Cardiac septum (tissue), 1 donor: ENCODE measurements at regions not wholly inside any gene's neighbourhood (a gene's known extent, or its start where the extent isn't known, plus 50 kb on each side); places are given as distances from the start of the nearest gene placed in this dataset.

ENCODE experiments used
- DNase-seq: peaks from one replicate; pipeline ENCODE4 v3.0.0-alpha.2; 2020; ENCODE audit warnings: low spot score
- intact Hi-C: fragments of 100-400 bp; cut with DNase I; formaldehyde crosslinking; loops from one replicate; pipeline ENCODE4 v1.14.0; 2022
- donor health status: DM: no; HTN: no; CAD: no.

DNA sequence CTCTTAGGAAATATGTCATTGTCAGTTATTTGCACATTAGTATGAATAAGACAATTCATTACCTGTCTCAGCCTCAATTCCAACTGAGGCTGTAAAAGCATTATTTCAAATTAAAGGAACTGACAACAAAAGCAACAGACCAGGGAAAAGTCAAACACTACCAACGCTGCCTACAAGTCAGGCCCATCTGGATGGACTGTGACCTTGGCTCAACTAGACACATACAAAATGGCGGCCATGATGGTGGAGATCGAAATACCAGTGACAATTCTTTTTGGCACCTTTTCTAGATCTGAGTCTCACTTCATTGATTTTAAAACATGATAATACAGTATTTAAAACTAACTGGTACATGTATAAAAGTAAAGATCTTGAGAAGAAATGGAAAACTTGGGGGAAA, 160.7 kb downstream of the DHX15 start:
- DNase-seq, result no peak
- intact Hi-C loops, result loop anchor here (5.0 kb wide), 1 partner anchor 1056 kb away; no protein-coding TSS in a partner anchor

DNA sequence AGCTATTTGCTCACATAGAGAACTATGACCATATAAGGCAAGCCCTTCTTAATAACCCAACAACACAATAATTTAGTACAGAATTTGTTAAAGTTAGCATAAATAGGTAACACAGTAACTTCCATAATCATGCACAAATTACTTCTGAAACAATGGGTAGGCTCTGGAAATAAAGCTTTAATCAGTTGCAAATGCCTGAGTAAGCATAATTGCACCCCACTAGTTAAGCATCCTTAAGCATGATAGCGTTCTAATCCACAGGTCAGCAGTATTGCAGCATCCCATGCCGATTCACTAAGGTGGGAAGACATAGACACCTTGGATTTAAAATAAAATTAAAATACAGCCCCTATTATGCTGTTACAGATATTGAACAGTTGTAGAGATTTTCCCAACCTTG, 161.7 kb downstream of the DHX15 start:
- DNase-seq, result no peak
- intact Hi-C loops, result loop anchor here (5.0 kb wide), 1 partner anchor 1055 kb away; no protein-coding TSS in a partner anchor

GRCh38 chr4:24419181-24420034, 164.9 kb downstream of the DHX15 start:
- peak; percentile 84 for DNase-seq
- intact Hi-C loops, result loop anchor here (5.0 to 10.0 kb wide), 4 partner anchors 172 to 1052 kb away; no protein-coding TSS in a partner anchor

DNA sequence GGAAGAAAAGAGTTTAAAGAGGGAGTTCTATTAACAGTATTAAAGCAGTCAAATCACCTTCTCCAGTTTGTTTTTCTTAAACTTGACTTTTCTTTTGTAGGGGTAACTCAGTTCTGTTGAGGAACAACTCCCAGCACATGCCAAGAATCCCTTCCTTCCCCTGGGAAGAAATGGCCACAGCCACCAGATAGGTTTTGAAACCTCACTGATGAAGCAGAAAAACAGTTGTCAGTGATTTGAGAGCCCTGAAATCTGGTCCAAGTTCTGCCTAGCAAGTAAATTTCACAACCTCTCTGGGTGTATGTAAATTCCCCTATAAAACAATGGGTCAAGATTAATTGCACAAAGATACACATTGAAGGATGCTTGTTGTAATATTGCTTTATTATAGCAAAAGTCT, 167.1 kb downstream of the DHX15 start:
- intact Hi-C loops, result loop anchor here (5.0 to 10.0 kb wide), 3 partner anchors 170 to 485 kb away; no protein-coding TSS in a partner anchor

GRCh38 chr4:24416293-24416692, 168.1 kb downstream of the DHX15 start:
- intact Hi-C loops, result loop anchor here (5.0 to 10.0 kb wide), 3 partner anchors 169 to 484 kb away; no protein-coding TSS in a partner anchor
- DNase-seq, result no peak

More for the DNA sequence above, 167.1 kb downstream of the DHX15 start:
- DNase-seq, result no peak

- DNase-seq, result no peak
- intact Hi-C loops, result loop anchor here (10.0 kb wide), 1 partner anchor 349 kb away; no protein-coding TSS in a partner anchor
Measured at GRCh38 chr4:24413311-24413784, 171.0 kb downstream of the DHX15 start.

DNA sequence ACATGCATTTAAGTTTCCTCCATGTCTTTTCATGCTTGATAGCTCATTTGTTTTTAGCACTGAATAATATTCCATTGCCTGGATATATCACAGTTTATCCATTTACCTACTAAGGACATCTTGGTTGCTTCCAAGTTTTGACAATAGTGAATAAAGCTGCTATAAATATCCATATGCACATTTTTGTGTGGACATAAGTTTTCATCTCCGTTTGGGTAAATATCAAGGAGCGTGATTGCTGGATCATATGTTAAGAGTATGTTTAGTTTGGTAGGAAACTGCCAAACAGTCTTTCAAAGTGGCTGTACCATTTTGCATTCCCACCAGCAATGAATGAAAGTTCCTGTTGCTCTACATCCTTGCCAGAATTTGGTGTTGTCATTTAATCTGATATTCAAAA, 172.5 kb downstream of the DHX15 start:
- intact Hi-C loops, result loop anchor here (10.0 kb wide), 1 partner anchor 347 kb away; no protein-coding TSS in a partner anchor
- no peak for DNase-seq

- intact Hi-C loops, result loop anchor here (10.0 kb wide), 1 partner anchor 346 kb away; no protein-coding TSS in a partner anchor
Measured at GRCh38 chr4:24411299-24411698, 173.1 kb downstream of the DHX15 start.

DNA sequence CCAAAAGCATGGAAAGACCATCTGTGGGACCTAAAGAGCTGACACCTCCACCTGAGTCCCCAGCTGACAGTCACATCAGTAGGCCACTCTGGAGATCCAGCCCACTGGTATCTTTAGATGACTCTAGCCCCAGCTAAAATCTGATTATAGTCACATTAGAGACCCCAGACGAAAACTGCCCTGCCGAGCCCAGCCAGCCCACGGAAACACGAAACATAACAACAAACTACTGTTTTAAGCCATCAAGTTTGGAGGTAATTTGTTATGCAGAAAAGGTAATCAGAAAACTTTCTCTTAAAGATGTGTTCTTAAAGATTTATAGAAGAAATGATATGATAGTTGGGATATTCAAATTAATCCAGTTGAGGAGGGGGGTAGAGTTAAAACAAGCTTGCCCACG, 175.7 kb downstream of the DHX15 start:
- no peak for DNase-seq
- intact Hi-C loops, result no loop called here

More at GRCh38 chr4:24411299-24411698, 173.1 kb downstream of the DHX15 start:
- DNase-seq, result no peak

- DNase-seq, result no peak
- intact Hi-C loops, result no loop called here
Measured at GRCh38 chr4:24405926-24406325, 178.4 kb downstream of the DHX15 start.

DNA sequence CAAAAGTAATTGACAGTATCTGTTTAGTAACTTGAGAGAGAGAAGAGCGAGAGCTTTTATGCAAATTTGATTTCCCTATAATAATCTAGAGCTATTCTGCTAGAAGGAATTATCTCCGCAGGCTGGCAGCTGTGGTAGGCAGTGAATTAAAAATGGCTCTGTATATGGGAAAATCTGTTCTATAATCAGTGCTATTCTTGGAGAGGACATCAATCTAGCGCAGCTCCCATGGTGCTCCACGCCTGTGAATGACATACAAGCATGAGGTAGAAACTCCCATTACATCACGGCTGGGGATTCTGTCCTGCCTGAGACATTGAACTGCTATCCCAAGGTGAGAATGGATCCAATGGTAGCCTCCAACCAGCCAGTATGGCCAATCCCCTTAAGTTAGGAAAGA, 179.0 kb downstream of the DHX15 start:
- intact Hi-C loops, result no loop called here
- DNase-seq, result no peak

DNA sequence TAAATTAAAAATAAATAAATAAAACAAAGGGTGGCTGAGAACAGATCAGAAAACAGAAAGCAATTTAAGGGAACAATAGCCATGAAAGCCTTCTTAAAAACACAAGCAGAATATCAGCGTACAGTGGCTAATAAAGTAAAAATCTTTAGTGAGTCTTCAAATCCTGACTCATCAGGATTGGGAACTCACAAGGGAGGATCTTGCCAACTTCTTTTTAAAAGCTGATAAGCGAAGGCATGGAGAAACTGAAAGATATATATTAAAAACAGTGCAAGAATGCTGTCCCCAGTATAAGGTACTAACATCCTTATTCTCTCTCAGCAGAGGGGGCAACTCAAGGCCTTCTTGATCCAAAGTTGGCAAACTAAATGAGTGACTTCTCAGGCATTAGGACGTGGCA, 180.1 kb downstream of the DHX15 start:
- no peak for DNase-seq
- intact Hi-C loops, result no loop called here

DNA sequence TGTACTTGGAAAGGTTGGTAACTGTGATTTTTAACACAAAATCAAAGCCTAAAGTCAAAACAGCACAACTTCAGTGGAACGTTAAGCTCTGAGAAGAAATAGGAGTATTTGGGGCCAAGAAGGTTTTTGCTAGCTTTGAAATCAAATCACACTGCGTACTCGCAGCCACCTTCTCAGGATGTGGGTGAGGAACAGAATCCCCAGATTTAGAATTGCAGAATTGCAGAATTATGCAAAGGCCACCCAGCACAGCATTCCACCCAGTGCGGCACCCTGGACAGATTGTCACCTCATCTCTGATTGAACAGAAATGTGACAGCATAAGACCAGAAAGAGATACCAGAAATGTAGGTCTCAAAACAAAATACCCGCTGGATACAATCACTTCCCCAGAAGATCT, 181.1 kb downstream of the DHX15 start:
- no peak for DNase-seq
- intact Hi-C loops, result no loop called here

DNA sequence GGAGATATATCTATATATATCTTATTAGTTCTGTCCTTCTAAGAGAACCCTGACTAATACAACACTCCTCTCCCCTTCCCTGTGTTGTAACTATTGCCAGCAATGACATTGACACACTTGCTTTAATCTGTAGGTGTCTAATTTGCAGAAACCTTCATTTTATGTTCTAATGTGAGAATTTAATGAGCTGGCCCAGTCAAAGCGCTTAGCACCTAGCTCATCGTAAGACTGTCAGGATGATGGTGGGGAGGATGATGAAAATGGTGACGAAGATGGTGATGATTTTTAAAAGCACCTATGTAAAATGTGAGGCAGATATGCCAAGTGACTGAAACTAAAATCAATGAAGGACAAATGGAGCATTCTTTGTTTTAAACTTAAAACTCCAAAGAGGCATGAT, 183.8 kb downstream of the DHX15 start:
- no peak for DNase-seq
- intact Hi-C loops, result no loop called here

- intact Hi-C loops, result no loop called here
- DNase-seq, result no peak
Measured at GRCh38 chr4:24396988-24397387, 187.4 kb downstream of the DHX15 start.

DNA sequence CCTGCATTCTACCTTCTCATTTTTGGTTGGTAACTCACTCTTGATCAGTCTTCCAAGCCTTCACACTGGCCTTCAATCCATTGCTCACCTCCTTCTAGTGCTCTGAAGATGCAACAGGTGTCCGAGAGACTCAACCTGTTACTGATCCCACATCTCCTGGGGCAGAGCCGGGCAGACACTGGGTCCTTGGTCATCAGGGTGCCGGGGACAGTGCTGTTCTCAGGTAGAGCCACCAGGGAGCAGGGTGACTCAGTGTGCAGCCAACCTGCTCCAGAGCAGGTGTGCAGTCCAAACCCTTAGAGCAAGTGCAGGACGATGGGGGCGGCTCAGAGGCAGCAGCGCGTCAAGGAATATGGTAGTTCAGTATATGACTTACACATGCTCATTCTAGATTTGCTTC, 188.4 kb downstream of the DHX15 start:
- no peak for DNase-seq
- intact Hi-C loops, result no loop called here

DNA sequence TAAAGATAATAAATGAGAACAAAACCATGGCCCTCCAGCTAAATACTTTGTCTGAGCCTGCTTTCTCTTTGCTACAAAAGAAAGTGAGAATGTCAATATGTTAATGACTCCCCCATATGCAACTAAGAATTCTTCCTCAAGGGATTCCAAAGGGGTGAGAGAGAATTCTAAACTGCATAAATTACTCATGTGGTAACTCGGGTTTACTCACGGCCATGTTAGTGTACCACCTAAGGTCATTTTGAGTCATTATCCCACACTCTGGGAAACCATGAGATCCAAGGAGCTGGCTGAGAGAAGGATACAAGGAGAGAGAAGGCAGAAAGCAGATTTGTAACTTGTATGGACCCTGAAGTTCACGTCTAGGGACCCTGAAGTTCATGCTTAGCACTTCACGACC, 190.3 kb downstream of the DHX15 start:
- intact Hi-C loops, result no loop called here
- no peak for DNase-seq

DNA sequence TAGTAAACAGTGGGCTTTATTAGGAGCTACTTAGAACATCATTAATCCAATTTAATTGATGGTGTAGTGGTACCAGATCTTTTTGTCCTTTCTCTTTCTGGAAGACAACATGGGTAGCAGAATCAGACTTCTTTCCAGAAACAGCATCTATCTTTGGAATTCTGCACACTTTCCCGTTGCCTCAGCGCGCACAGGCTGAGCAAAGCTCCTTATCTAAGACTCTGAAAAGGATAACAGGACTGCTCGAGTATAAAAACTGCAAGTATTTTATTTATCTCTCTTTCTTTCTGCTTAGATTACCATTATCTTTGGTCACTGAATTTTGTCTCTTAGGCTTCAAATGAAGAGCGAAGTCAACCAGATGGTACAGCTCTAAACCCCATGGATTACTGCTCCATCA, 191.7 kb downstream of the DHX15 start:
- intact Hi-C loops, result no loop called here
- no peak for DNase-seq

DNA sequence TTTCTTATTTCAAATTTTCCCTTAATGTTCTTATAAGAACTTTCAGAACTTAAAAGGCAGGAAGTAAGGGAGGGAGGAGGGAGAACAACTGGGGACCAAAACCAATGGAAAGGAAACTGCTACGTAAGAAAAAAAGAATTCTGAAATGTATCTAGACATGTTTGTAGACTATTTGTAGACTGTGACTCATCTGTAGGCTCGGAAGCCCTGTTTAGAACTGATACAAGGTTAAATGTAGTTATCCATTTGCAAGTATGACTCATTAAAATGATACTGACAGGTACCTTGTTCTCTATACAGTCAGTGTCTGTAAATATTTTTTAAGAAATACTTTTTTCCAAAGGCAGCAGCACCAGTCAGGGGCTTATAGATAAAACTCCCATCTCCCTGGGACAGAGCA, 202.0 kb downstream of the DHX15 start:
- DNase-seq, result no peak
- intact Hi-C loops, result no loop called here

GRCh38 chr4:24380957-24381665, 203.2 kb downstream of the DHX15 start:
- intact Hi-C loops, result no loop called here
- no peak for DNase-seq
